ENCODE measurements at regions not wholly inside any gene's neighbourhood (a gene's known extent, or its start where the extent isn't known, plus 50 kb on each side); places are given as distances from the start of the nearest gene placed in this dataset.

DNA sequence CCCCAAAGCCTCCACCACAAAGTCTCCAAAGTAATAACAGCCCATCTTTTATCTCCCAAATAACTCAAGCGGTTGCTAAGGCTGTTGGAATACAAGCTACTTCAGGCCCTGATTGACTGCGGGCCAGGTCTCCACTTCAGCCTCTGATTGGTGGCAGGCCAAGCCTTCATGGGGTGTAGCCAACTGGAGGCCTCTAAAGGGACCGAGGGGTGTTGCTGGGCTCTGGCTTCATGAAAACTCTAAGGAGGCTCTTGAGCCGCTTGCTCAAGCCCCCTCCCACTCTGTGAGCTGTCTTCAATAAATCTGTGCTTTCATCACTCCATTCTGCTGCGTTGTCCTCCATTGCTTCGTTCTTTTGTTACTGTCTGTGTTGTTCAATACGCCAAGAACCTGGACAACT, 487.2 kb downstream of the XYLT1 start:
- 41% methylated on average over 4 of the region's 7 CpGs; no CpG with 5 or more reads in 1 of the 2 experiments for WGBS, 2 experiments (ENCODE audit: extremely low coverage in 2 of 2, insufficient read length in 1 of 2)
- Histone ChIP-seq H2AFZ (replicated peaks; ENCODE audit: low read length, poor library complexity) (no peak overlapping the region), H2AK9ac (replicated peaks; ENCODE audit: low read depth, low read length, poor library complexity) (no peak overlapping the region), H3K9ac (ENCODE audit: low read depth, low read length) (no peak overlapping the region), H2BK120ac (ENCODE audit: low read depth, low read length) (no peak overlapping the region), H3K14ac (replicated peaks; ENCODE audit: low read depth, low read length) (no peak overlapping the region), H3K4ac (ENCODE audit: low read depth, low read length) (no peak overlapping the region), H4K5ac (ENCODE audit: low read depth, low read length) (no peak overlapping the region), H2BK15ac (ENCODE audit: low read depth, low read length) (no peak overlapping the region), H3K18ac (ENCODE audit: low read depth, low read length) (no peak overlapping the region), H2BK20ac (ENCODE audit: low read depth, low read length) (no peak overlapping the region), H3K27ac (ENCODE audit: insufficient read depth, low read length) (no peak overlapping the region), H2AK5ac (ENCODE audit: low read depth, low read length) (no peak overlapping the region), H3K9me1 (ENCODE audit: insufficient read depth, low read length) (no peaks in the 10 kb centered on the region), H3K56ac (ENCODE audit: extremely low read depth, insufficient read depth, low read length) (no peak overlapping the region), H4K20me1 (ENCODE audit: insufficient read depth, low read length) (no peaks in the 10 kb centered on the region), H3K9me3 (ENCODE audit: control insufficient read depth, insufficient read depth, low read length) (peaks cover 8% of the 10 kb centered on the region), H3K27me3 (ENCODE audit: control insufficient read depth, insufficient read depth, low read length) (no peaks in the 10 kb centered on the region), H3K23ac (ENCODE audit: low read depth, low read length) (no peak overlapping the region), H3K4me2 (ENCODE audit: low read depth, low read length) (no peak overlapping the region), H3K79me1 (ENCODE audit: low read depth in 1 of 2, low read length in 2 of 2) (no peaks in the 10 kb centered on the region), H3K4me1 (ENCODE audit: control insufficient read depth, insufficient read depth, low read length) (no peaks in the 10 kb centered on the region), H3K4me3 (ENCODE audit: insufficient read depth, low read depth, low read length) (no peak overlapping the region), H4K91ac (ENCODE audit: insufficient read depth, low read depth, low read length) (no peak overlapping the region), H3K36me3 (ENCODE audit: control insufficient read depth, insufficient read depth, low read length) (no peaks in the 10 kb centered on the region), H2BK5ac (ENCODE audit: low read depth, low read length, poor library complexity, severe bottlenecking) (no peak overlapping the region), H4K8ac (ENCODE audit: low read depth in 2 of 2, low read length in 2 of 2) (no peak overlapping the region)
- intact Hi-C loops (cut with micrococcal nuclease) (no loop called here), dilution Hi-C loops (cut with HindIII; ENCODE audit: low sequenced_read_pairs, unreplicated experiment) (no loop called here), in situ Hi-C loops (cut with MboI; ENCODE audit: low sequenced_read_pairs) (no loop called here)
- POLR2A ChIA-PET (ENCODE audit: unreplicated experiment) = no interaction called here
- no peak for ATAC-seq (ENCODE audit: low read depth)
- BruUV-seq (replicated peaks) = no TSS peak
- DNase-seq = no peak
- CTCF ChIA-PET = no interaction called here
- TF ChIP-seq BHLHE40 (IDR thresholded peaks at IDR 0.05; ENCODE audit: low read depth, low read length) = no peak
- no peak for TF ChIP-seq RFX5 (IDR thresholded peaks at IDR 0.05; ENCODE audit: low read depth, low read length)
- TF ChIP-seq, protein P1, sequence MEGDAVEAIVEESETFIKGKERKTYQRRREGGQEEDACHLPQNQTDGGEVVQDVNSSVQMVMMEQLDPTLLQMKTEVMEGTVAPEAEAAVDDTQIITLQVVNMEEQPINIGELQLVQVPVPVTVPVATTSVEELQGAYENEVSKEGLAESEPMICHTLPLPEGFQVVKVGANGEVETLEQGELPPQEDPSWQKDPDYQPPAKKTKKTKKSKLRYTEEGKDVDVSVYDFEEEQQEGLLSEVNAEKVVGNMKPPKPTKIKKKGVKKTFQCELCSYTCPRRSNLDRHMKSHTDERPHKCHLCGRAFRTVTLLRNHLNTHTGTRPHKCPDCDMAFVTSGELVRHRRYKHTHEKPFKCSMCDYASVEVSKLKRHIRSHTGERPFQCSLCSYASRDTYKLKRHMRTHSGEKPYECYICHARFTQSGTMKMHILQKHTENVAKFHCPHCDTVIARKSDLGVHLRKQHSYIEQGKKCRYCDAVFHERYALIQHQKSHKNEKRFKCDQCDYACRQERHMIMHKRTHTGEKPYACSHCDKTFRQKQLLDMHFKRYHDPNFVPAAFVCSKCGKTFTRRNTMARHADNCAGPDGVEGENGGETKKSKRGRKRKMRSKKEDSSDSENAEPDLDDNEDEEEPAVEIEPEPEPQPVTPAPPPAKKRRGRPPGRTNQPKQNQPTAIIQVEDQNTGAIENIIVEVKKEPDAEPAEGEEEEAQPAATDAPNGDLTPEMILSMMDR (conservative IDR thresholded peaks at IDR 0.05; ENCODE audit: low read depth, low read length) = no peak
- TF ChIP-seq RAD21 (IDR thresholded peaks at IDR 0.05; ENCODE audit: low read length) = no peak
- no peak for TF ChIP-seq NFE2L2 (IDR thresholded peaks at IDR 0.05; ENCODE audit: low read depth, low read length)
- TF ChIP-seq FOS (IDR thresholded peaks at IDR 0.05; ENCODE audit: low read depth, low read length) = no peak
- TF ChIP-seq, protein P2, sequence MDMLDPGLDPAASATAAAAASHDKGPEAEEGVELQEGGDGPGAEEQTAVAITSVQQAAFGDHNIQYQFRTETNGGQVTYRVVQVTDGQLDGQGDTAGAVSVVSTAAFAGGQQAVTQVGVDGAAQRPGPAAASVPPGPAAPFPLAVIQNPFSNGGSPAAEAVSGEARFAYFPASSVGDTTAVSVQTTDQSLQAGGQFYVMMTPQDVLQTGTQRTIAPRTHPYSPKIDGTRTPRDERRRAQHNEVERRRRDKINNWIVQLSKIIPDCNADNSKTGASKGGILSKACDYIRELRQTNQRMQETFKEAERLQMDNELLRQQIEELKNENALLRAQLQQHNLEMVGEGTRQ (IDR thresholded peaks at IDR 0.05; ENCODE audit: low read depth, low read length) = no peak
- TF ChIP-seq CEBPB (IDR thresholded peaks at IDR 0.05; ENCODE audit: low read depth, low read length) = no peak
- TF ChIP-seq SMC3 (IDR thresholded peaks at IDR 0.05; ENCODE audit: low read depth, low read length) = no peak
- TF ChIP-seq RCOR1 (IDR thresholded peaks at IDR 0.05; ENCODE audit: insufficient replicate concordance, low read length) = no peak
